HG03439 (cell line): ENCODE measurements at regions not wholly inside any gene's neighbourhood (a gene's known extent, or its start where the extent isn't known, plus 50 kb on each side); places are given as distances from the start of the nearest gene placed in this dataset.

Source experiments
- ATAC-seq: cut with Tn5 transposase; IDR thresholded peaks from one replicate; pipeline ENCODE4 v1.9.1; 2021; ENCODE audit warnings: mild to moderate bottlenecking, moderate library complexity; ENCODE audit not compliant: unreplicated experiment

- no peak for ATAC-seq
These were observed 389.8 kb upstream of the LRRC4C start for GRCh38 chr11:41849250-41849649.

GRCh38 chr11:41851743-41852142 is 392.3 kb upstream of the LRRC4C start:
- ATAC-seq: no peak

GRCh38 chr11:41861838-41862237 is 402.4 kb upstream of the LRRC4C start:
- no peak for ATAC-seq

GRCh38 chr11:41866525-41866924 is 407.1 kb upstream of the LRRC4C start:
- ATAC-seq: no peak

GRCh38 chr11:41868606-41869005 is 409.2 kb upstream of the LRRC4C start:
- no peak for ATAC-seq

- ATAC-seq: no peak
These were observed 413.0 kb upstream of the LRRC4C start for GRCh38 chr11:41872426-41872825.

GRCh38 chr11:41872870-41873269 is 413.4 kb upstream of the LRRC4C start:
- no peak for ATAC-seq

GRCh38 chr11:41878095-41878494 is 418.6 kb upstream of the LRRC4C start:
- no peak for ATAC-seq

GRCh38 chr11:41879214-41879613 is 419.8 kb upstream of the LRRC4C start:
- no peak for ATAC-seq

GRCh38 chr11:41895081-41895480 is 435.6 kb upstream of the LRRC4C start:
- no peak for ATAC-seq

- no peak for ATAC-seq
These were observed 438.5 kb upstream of the LRRC4C start for GRCh38 chr11:41897991-41898390.

- no peak for ATAC-seq
These were observed 458.4 kb upstream of the LRRC4C start for GRCh38 chr11:41917900-41918299.

- no peak for ATAC-seq
These were observed 460.9 kb upstream of the LRRC4C start for GRCh38 chr11:41920374-41920773.

- no peak for ATAC-seq
These were observed 462.4 kb upstream of the LRRC4C start for GRCh38 chr11:41921746-41922390.

GRCh38 chr11:41926339-41926738 is 466.9 kb upstream of the LRRC4C start:
- ATAC-seq: no peak

- ATAC-seq: no peak
These were observed 475.8 kb upstream of the LRRC4C start for GRCh38 chr11:41935241-41935640.

- no peak for ATAC-seq
These were observed 476.3 kb upstream of the LRRC4C start for GRCh38 chr11:41935795-41936194.

- no peak for ATAC-seq
These were observed 484.2 kb upstream of the LRRC4C start for GRCh38 chr11:41943656-41944055.

- no peak for ATAC-seq
These were observed 487.9 kb upstream of the LRRC4C start for GRCh38 chr11:41947392-41947791.

- no peak for ATAC-seq
These were observed 491.2 kb upstream of the LRRC4C start for GRCh38 chr11:41950470-41951143.

GRCh38 chr11:41954034-41954433 is 494.6 kb upstream of the LRRC4C start:
- ATAC-seq: no peak

GRCh38 chr11:41955066-41955465 is 495.6 kb upstream of the LRRC4C start:
- no peak for ATAC-seq
